SU-DHL-6 (cell line): ENCODE measurements at regions not wholly inside any gene's neighbourhood (a gene's known extent, or its start where the extent isn't known, plus 50 kb on each side); places are given as distances from the start of the nearest gene placed in this dataset.

Experiments used
- H2AFZ ChIP-seq: fragments of 200-600 bp; sonication (generic); 2 replicates; pipeline ENCODE4 v1.6.1; 2014; ENCODE audit warnings: low read depth, mild to moderate bottlenecking, moderate library complexity, mixed read lengths, antibody characterized with exemption, low read length; ENCODE audit not compliant: severe bottlenecking
- H3F3A ChIP-seq: fragments of 200-600 bp; shearing (Covaris generic); 2 replicates; pipeline ENCODE4 v1.6.0; 2016; ENCODE audit warnings: antibody characterized with exemption, mild to moderate bottlenecking; ENCODE audit not compliant: insufficient read depth
- H3K27ac ChIP-seq: fragments of 200-600 bp; sonication (generic); 2 replicates; pipeline ENCODE4 v1.5.1; 2016; ENCODE audit warnings: low read depth, mild to moderate bottlenecking, low read length, moderate library complexity, mixed read lengths
- H3K27me3 ChIP-seq: fragments of 200-600 bp; sonication (generic), shearing (Covaris generic); 2 replicates; pipeline ENCODE4 v1.6.0; 2014; ENCODE audit warnings: mild to moderate bottlenecking, low read length
- H3K36me3 ChIP-seq: fragments of 200-600 bp; sonication (generic); 2 replicates; pipeline ENCODE4 v1.6.1; 2014; ENCODE audit warnings: mild to moderate bottlenecking, low read length, mixed read lengths
- H3K4me2 ChIP-seq: fragments of 300-600, 200-600 bp; shearing (Covaris generic), sonication (generic); 2 replicates; pipeline ENCODE4 v1.6.0; 2014; ENCODE audit warnings: low read length, low read depth, mild to moderate bottlenecking; ENCODE audit not compliant: poor library complexity, severe bottlenecking
- H3K4me3 ChIP-seq: fragments of 200-600 bp; sonication (generic); 2 replicates; pipeline ENCODE4 v1.5.1; 2014; ENCODE audit warnings: antibody characterized with exemption, low read length, mild to moderate bottlenecking, mixed read lengths; ENCODE audit not compliant: insufficient read depth, poor library complexity, severe bottlenecking
- H3K79me2 ChIP-seq: fragments of 200-600 bp; sonication (generic); 2 replicates; pipeline ENCODE4 v1.6.1; 2014; ENCODE audit warnings: mild to moderate bottlenecking, low read length, moderate library complexity; ENCODE audit not compliant: insufficient read depth
- H3K9ac ChIP-seq: fragments of 200-600 bp; sonication (generic); 2 replicates; pipeline ENCODE4 v1.7.0; 2014; ENCODE audit warnings: mild to moderate bottlenecking, low read length
- H3K9me2 ChIP-seq: fragments of 200-600 bp; sonication (generic); replicated peaks from 2 replicates; pipeline ENCODE4 v1.6.1; 2014; ENCODE audit warnings: low read length; ENCODE audit not compliant: insufficient read depth
- H3K9me3 ChIP-seq: fragments of 200-600 bp; sonication (generic); 2 replicates; pipeline ENCODE4 v1.6.1; 2014; ENCODE audit warnings: low read length, mixed read lengths; ENCODE audit not compliant: insufficient read depth
- H4K20me1 ChIP-seq: fragments of 200-600 bp; sonication (generic); 2 replicates; pipeline ENCODE4 v1.6.1; 2014; ENCODE audit warnings: low read depth, mild to moderate bottlenecking, antibody characterized with exemption, low read length, moderate library complexity, mixed read lengths
- CTCF ChIP-seq: fragments of 200-600 bp; sonication (generic); IDR thresholded peaks from one replicate; pipeline ENCODE4 v1.5.1; 2017; ENCODE audit warnings: antibody characterized with exemption, mild to moderate bottlenecking, low read length, moderate library complexity; ENCODE audit not compliant: insufficient read depth, poor library complexity, severe bottlenecking
- EZH2phosphoT487 ChIP-seq: fragments of 200-600 bp; sonication (generic), shearing (Covaris generic); conservative IDR thresholded peaks from 2 replicates; pipeline ENCODE4 v1.6.1; 2018; ENCODE audit warnings: mild to moderate bottlenecking, antibody characterized with exemption, low read length, moderate library complexity, mixed read lengths

GRCh38 chr6:130547723-130548122 is 181.9 kb downstream of the TMEM200A start:
- Histone ChIP-seq H3K9me3 (no peaks in the 10 kb centered on the region), H3K9ac (no peak overlapping the region), H3K27me3 (no peaks in the 10 kb centered on the region), H3K9me2 (no peaks in the 10 kb centered on the region), H4K20me1 (no peaks in the 10 kb centered on the region), H3K27ac (no peak overlapping the region), H3K4me2 (no peak overlapping the region), H3K79me2 (no peaks in the 10 kb centered on the region), H3K4me3 (no peak overlapping the region), H3K36me3 (no peaks in the 10 kb centered on the region), H3F3A (no peaks in the 10 kb centered on the region), H2AFZ (no peak overlapping the region)
- TF ChIP-seq CTCF = no peak
- no peak for TF ChIP-seq EZH2phosphoT487

GRCh38 chr6:130557481-130558112 is 191.8 kb downstream of the TMEM200A start:
- Histone ChIP-seq H3K9me3 (no peaks in the 10 kb centered on the region), H2AFZ (no peak overlapping the region)
- TF ChIP-seq EZH2phosphoT487 (no peak), CTCF (no peak)

GRCh38 chr6:130558131-130558530 is 192.3 kb downstream of the TMEM200A start:
- no peak overlapping the region for H3K9ac ChIP-seq
- no peak overlapping the region for H3K4me2 ChIP-seq

More at GRCh38 chr6:130557481-130558112, 191.8 kb downstream of the TMEM200A start:
- no peak overlapping the region for H3K9ac ChIP-seq
- no peaks in the 10 kb centered on the region for H3K79me2 ChIP-seq
- no peaks in the 10 kb centered on the region for H3K27me3 ChIP-seq
- H3K36me3 ChIP-seq = no peaks in the 10 kb centered on the region
- no peak overlapping the region for H3K27ac ChIP-seq
- H3K4me3 ChIP-seq = no peak overlapping the region
- H4K20me1 ChIP-seq = no peaks in the 10 kb centered on the region
- H3F3A ChIP-seq = no peaks in the 10 kb centered on the region
- no peaks in the 10 kb centered on the region for H3K9me2 ChIP-seq
- no peak overlapping the region for H3K4me2 ChIP-seq

More at GRCh38 chr6:130558131-130558530, 192.3 kb downstream of the TMEM200A start:
- Histone ChIP-seq H3K27me3 (no peaks in the 10 kb centered on the region), H4K20me1 (no peaks in the 10 kb centered on the region), H3K9me3 (no peaks in the 10 kb centered on the region), H3K27ac (no peak overlapping the region), H3K4me3 (no peak overlapping the region), H3K79me2 (no peaks in the 10 kb centered on the region), H2AFZ (no peak overlapping the region), H3K36me3 (no peaks in the 10 kb centered on the region), H3K9me2 (no peaks in the 10 kb centered on the region), H3F3A (no peaks in the 10 kb centered on the region)
- TF ChIP-seq EZH2phosphoT487 (no peak), CTCF (no peak)
